DOHH2 (cell line): ENCODE measurements at regions not wholly inside any gene's neighbourhood (a gene's known extent, or its start where the extent isn't known, plus 50 kb on each side); places are given as distances from the start of the nearest gene placed in this dataset.

Experiments
- CTCF ChIP-seq: fragments of 200-600 bp; sonication (generic); IDR thresholded peaks from one replicate; pipeline ENCODE4 v1.5.1; 2014; ENCODE audit warnings: antibody characterized with exemption, mild to moderate bottlenecking, low read depth, low read length; ENCODE audit not compliant: poor library complexity, severe bottlenecking
- EZH2phosphoT487 ChIP-seq: fragments of 200-600 bp; sonication (generic); IDR thresholded peaks from 2 replicates; pipeline ENCODE4 v1.6.1; 2017; ENCODE audit warnings: borderline replicate concordance, mild to moderate bottlenecking, antibody characterized with exemption, low read length, moderate library complexity, mixed read lengths

GRCh38 chr10:63057509-63057908 lies 75.6 kb upstream of the NRBF2 start:
- no peak for TF ChIP-seq CTCF
- TF ChIP-seq EZH2phosphoT487, result no peak
